Endothelial cell of umbilical vein (primary cell): ENCODE measurements at regions not wholly inside any gene's neighbourhood (a gene's known extent, or its start where the extent isn't known, plus 50 kb on each side); places are given as distances from the start of the nearest gene placed in this dataset.

ENCODE experiments used
- EZH2 ChIP-seq: IDR thresholded peaks from 2 replicates; pipeline ENCODE4 v1.6.1; 2012; ENCODE audit warnings: borderline replicate concordance, low read depth, mild to moderate bottlenecking, moderate library complexity, low read length, inconsistent platforms; ENCODE audit not compliant: severe bottlenecking
- FOS ChIP-seq: IDR thresholded peaks from 2 replicates; pipeline ENCODE4 v1.6.1; 2011; ENCODE audit warnings: mild to moderate bottlenecking, low read length, moderate library complexity, borderline replicate concordance; ENCODE audit not compliant: insufficient read depth
- JUN ChIP-seq: IDR thresholded peaks from 2 replicates; pipeline ENCODE4 v1.6.1; 2011; ENCODE audit warnings: borderline replicate concordance, low read depth; ENCODE audit not compliant: insufficient read length, insufficient read depth
- MYC ChIP-seq: IDR thresholded peaks from one replicate; pipeline ENCODE4 v1.6.1; 2011; ENCODE audit warnings: mild to moderate bottlenecking, low read depth, low read length
- POLR2A ChIP-seq: IDR thresholded peaks from 2 replicates; pipeline ENCODE4 v1.6.1; 2012; ENCODE audit warnings: low read depth, mild to moderate bottlenecking, control low read depth, low read length
- POLR2AphosphoS5 ChIP-seq: IDR thresholded peaks from 2 replicates; pipeline ENCODE4 v1.6.1; 2012; ENCODE audit warnings: low read depth, mild to moderate bottlenecking, control low read depth, low read length, moderate library complexity; ENCODE audit not compliant: insufficient read depth
- TF ChIP-seq, protein P1 (sequence below), 2 donors: IDR thresholded peaks; 1 replicate in 1 of 2; 2 replicates in 1 of 2; pipeline ENCODE4 v1.5.1; 2011; ENCODE audit warnings: low read length in 2 of 2, mild to moderate bottlenecking in 2 of 2, moderate library complexity in 2 of 2, control low read depth in 1 of 2, inconsistent platforms in 1 of 2, low read depth in 1 of 2; ENCODE audit not compliant: insufficient read depth in 1 of 2; ENCODE audit errors: extremely low read depth in 1 of 2
- TF ChIP-seq, protein P2 (sequence below): IDR thresholded peaks from 2 replicates; pipeline ENCODE4 v1.6.1; 2011; ENCODE audit not compliant: insufficient read depth, insufficient read length

DNA sequence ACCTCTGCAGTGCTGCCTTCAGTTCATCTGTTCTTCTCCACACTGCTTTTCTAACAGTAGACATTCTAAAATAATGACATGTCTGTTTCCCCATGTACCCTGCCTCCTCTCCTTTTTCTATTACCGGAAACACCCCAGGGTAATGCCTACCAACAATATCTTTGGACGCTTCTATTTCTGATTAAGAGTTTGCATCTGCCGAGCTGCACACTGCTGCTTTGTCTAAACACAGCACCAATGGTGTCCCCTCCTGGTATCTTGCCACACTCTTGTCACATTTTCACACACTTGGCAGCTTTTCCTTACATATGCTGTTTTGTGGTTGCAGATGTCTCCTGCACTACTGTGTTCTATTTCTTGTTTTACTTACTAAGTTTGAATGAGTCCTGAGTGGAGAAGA is 288.8 kb downstream of the GRIA2 start:
- TF ChIP-seq POLR2A (no peak), EZH2 (no peak), POLR2AphosphoS5 (no peak), MYC (no peak), FOS (no peak), JUN (no peak)
- TF ChIP-seq, protein P1, sequence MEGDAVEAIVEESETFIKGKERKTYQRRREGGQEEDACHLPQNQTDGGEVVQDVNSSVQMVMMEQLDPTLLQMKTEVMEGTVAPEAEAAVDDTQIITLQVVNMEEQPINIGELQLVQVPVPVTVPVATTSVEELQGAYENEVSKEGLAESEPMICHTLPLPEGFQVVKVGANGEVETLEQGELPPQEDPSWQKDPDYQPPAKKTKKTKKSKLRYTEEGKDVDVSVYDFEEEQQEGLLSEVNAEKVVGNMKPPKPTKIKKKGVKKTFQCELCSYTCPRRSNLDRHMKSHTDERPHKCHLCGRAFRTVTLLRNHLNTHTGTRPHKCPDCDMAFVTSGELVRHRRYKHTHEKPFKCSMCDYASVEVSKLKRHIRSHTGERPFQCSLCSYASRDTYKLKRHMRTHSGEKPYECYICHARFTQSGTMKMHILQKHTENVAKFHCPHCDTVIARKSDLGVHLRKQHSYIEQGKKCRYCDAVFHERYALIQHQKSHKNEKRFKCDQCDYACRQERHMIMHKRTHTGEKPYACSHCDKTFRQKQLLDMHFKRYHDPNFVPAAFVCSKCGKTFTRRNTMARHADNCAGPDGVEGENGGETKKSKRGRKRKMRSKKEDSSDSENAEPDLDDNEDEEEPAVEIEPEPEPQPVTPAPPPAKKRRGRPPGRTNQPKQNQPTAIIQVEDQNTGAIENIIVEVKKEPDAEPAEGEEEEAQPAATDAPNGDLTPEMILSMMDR (IDR thresholded peaks at IDR 0.05; ENCODE audit: extremely low read depth in 1 of 2, insufficient read depth in 1 of 2, low read depth in 1 of 2, low read length in 2 of 2) = no peak
- TF ChIP-seq, protein P2, sequence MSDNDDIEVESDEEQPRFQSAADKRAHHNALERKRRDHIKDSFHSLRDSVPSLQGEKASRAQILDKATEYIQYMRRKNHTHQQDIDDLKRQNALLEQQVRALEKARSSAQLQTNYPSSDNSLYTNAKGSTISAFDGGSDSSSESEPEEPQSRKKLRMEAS = no peak
